ENCODE measurements at regions not wholly inside any gene's neighbourhood (a gene's known extent, or its start where the extent isn't known, plus 50 kb on each side); places are given as distances from the start of the nearest gene placed in this dataset.

GRCh38 chr17:70270554-70270953 is 101.2 kb downstream of the KCNJ2 start:
- no peak for DNase-seq (ENCODE audit: low spot score in 2 of 2)
- H3K4me3 ChIP-seq (ENCODE audit: low read depth, poor library complexity, severe bottlenecking), result no peak overlapping the region
- WGBS, 2 donors, result 65 to 74% methylated on average over 7 of the region's 7 CpGs
- no peak for TF ChIP-seq POLR2A (IDR thresholded peaks at IDR 0.05)
- TF ChIP-seq CTCF (IDR thresholded peaks at IDR 0.05), result no peak
- intact Hi-C loops (cut with DNase I; ENCODE audit: low total_unique reads), result no loop called here

GRCh38 chr17:70271200-70271599 is 101.9 kb downstream of the KCNJ2 start:
- no peak for TF ChIP-seq CTCF (IDR thresholded peaks at IDR 0.05)
- no peak for TF ChIP-seq POLR2A (IDR thresholded peaks at IDR 0.05)
- 76 to 77% methylated on average over 3 of the region's 3 CpGs for WGBS, 2 donors
- no peak overlapping the region for H3K4me3 ChIP-seq (ENCODE audit: low read depth, poor library complexity, severe bottlenecking)
- no peak for DNase-seq (ENCODE audit: low spot score in 2 of 2)
- intact Hi-C loops (cut with DNase I; ENCODE audit: low total_unique reads), result no loop called here

- intact Hi-C loops (cut with DNase I; ENCODE audit: low total_unique reads), result no loop called here
- H3K4me3 ChIP-seq (ENCODE audit: low read depth, poor library complexity, severe bottlenecking), result no peak overlapping the region
- no peak for TF ChIP-seq POLR2A (IDR thresholded peaks at IDR 0.05)
- no peak for TF ChIP-seq CTCF (IDR thresholded peaks at IDR 0.05)
- DNase-seq (ENCODE audit: low spot score in 2 of 2), result no peak
- WGBS, 2 donors, result 94 to 96% methylated on average over 3 of the region's 3 CpGs
These were observed 102.3 kb downstream of the KCNJ2 start for GRCh38 chr17:70271672-70272071.

GRCh38 chr17:70274255-70274654 is 104.9 kb downstream of the KCNJ2 start:
- no peak for TF ChIP-seq POLR2A (IDR thresholded peaks at IDR 0.05)
- no peak for TF ChIP-seq CTCF (IDR thresholded peaks at IDR 0.05)
- WGBS, 2 donors, result 73 to 85% methylated on average over 2 of the region's 2 CpGs
- H3K4me3 ChIP-seq (ENCODE audit: low read depth, poor library complexity, severe bottlenecking), result no peak overlapping the region
- intact Hi-C loops (cut with DNase I; ENCODE audit: low total_unique reads), result no loop called here
- no peak for DNase-seq (ENCODE audit: low spot score in 2 of 2)

GRCh38 chr17:70276906-70277305 is 107.6 kb downstream of the KCNJ2 start:
- 40 to 45% methylated on average over 2 of the region's 2 CpGs for WGBS, 2 donors
- intact Hi-C loops (cut with DNase I; ENCODE audit: low total_unique reads), result no loop called here
- TF ChIP-seq POLR2A (IDR thresholded peaks at IDR 0.05), result no peak
- TF ChIP-seq CTCF (IDR thresholded peaks at IDR 0.05), result no peak
- no peak for DNase-seq (ENCODE audit: low spot score in 2 of 2)
- no peak overlapping the region for H3K4me3 ChIP-seq (ENCODE audit: low read depth, poor library complexity, severe bottlenecking)

- TF ChIP-seq POLR2A (IDR thresholded peaks at IDR 0.05), result no peak
- no peak for DNase-seq (ENCODE audit: low spot score in 2 of 2)
- 69 to 70% methylated on average over 5 of the region's 5 CpGs for WGBS, 2 donors
- no peak overlapping the region for H3K4me3 ChIP-seq (ENCODE audit: low read depth, poor library complexity, severe bottlenecking)
- intact Hi-C loops (cut with DNase I; ENCODE audit: low total_unique reads), result no loop called here
These were observed 109.6 kb downstream of the KCNJ2 start for GRCh38 chr17:70278844-70279462.
